Neural progenitor cell (in vitro differentiated cells): ENCODE measurements at regions not wholly inside any gene's neighbourhood (a gene's known extent, or its start where the extent isn't known, plus 50 kb on each side); places are given as distances from the start of the nearest gene placed in this dataset.

Experiments
- DNase-seq: peaks from one replicate; pipeline ENCODE4 v3.0.0-alpha.2; 2016; ENCODE audit warnings: low spot score
- H2AFZ ChIP-seq: fragments of 200-600 bp; sonication (generic); replicated peaks from 2 replicates; pipeline ENCODE4 v1.6.1; 2016; ENCODE audit warnings: antibody characterized with exemption
- H3F3A ChIP-seq: fragments of 200-600 bp; sonication (generic); 2 replicates; pipeline ENCODE4 v1.6.1; 2016; ENCODE audit warnings: antibody characterized with exemption, low read depth
- H3K27ac ChIP-seq: fragments of 200-600 bp; sonication (generic); 2 replicates; pipeline ENCODE4 v1.5.1; 2016; ENCODE audit warnings: mild to moderate bottlenecking
- H3K27me3 ChIP-seq: fragments of 200-600 bp; sonication (generic); 2 replicates; pipeline ENCODE4 v1.6.1; 2016; ENCODE audit warnings: mild to moderate bottlenecking, moderate library complexity
- H3K36me3 ChIP-seq: fragments of 200-600 bp; sonication (generic); 2 replicates; pipeline ENCODE4 v1.5.1; 2016
- H3K4me1 ChIP-seq: fragments of 200-600 bp; sonication (generic); 2 replicates; pipeline ENCODE4 v1.6.1; 2016; ENCODE audit warnings: mixed run types
- H3K4me2 ChIP-seq: fragments of 200-600 bp; sonication (generic); 2 replicates; pipeline ENCODE4 v1.6.1; 2016
- H3K4me3 ChIP-seq: fragments of 200-600 bp; sonication (generic); 2 replicates; pipeline ENCODE4 v1.5.1; 2016
- H3K79me2 ChIP-seq: fragments of 200-600 bp; sonication (generic); 2 replicates; pipeline ENCODE4 v1.6.1; 2016; ENCODE audit warnings: low read depth
- H3K9ac ChIP-seq: fragments of 200-600 bp; sonication (generic); 2 replicates; pipeline ENCODE4 v1.6.1; 2016
- H3K9me3 ChIP-seq: fragments of 200-600 bp; sonication (generic); 2 replicates; pipeline ENCODE4 v1.5.1; 2016; ENCODE audit warnings: low read depth
- H4K20me1 ChIP-seq: fragments of 200-600 bp; sonication (generic); 2 replicates; pipeline ENCODE4 v1.6.1; 2016; ENCODE audit warnings: low read depth
- H3K27ac Mint-ChIP-seq: 3 replicates; pipeline ENCODE4 v1.8.0; 2021; ENCODE audit warnings: mixed read lengths
- H3K27me3 Mint-ChIP-seq: 2 replicates; pipeline ENCODE4 v1.8.0; 2022; ENCODE audit warnings: low read depth, mild to moderate bottlenecking, inconsistent platforms, moderate library complexity, mixed read lengths; ENCODE audit not compliant: insufficient read depth
- H3K36me3 Mint-ChIP-seq: 3 replicates; pipeline ENCODE4 v1.8.0; 2021; ENCODE audit warnings: mixed read lengths
- H3K4me1 Mint-ChIP-seq: 3 replicates; pipeline ENCODE4 v1.8.0; 2021; ENCODE audit warnings: mixed read lengths
- H3K4me3 Mint-ChIP-seq: 3 replicates; pipeline ENCODE4 v1.8.0; 2021; ENCODE audit warnings: mild to moderate bottlenecking, moderate library complexity, mixed read lengths
- H3K9me3 Mint-ChIP-seq: 3 replicates; pipeline ENCODE4 v1.8.0; 2020; ENCODE audit warnings: mixed read lengths
- CTCF ChIP-seq: fragments of 200-600 bp; sonication (generic); IDR thresholded peaks from 2 replicates; pipeline ENCODE4 v1.5.1; 2017; ENCODE audit warnings: antibody characterized with exemption, mild to moderate bottlenecking
- EZH2 ChIP-seq: fragments of 200-600 bp; sonication (generic); IDR thresholded peaks from 2 replicates; pipeline ENCODE4 v1.6.1; 2017; ENCODE audit warnings: antibody characterized with exemption, mild to moderate bottlenecking, moderate library complexity
- EZH2phosphoT487 ChIP-seq: fragments of 200-600 bp; sonication (generic); IDR thresholded peaks from 2 replicates; pipeline ENCODE4 v1.6.1; 2017; ENCODE audit warnings: antibody characterized with exemption

DNA sequence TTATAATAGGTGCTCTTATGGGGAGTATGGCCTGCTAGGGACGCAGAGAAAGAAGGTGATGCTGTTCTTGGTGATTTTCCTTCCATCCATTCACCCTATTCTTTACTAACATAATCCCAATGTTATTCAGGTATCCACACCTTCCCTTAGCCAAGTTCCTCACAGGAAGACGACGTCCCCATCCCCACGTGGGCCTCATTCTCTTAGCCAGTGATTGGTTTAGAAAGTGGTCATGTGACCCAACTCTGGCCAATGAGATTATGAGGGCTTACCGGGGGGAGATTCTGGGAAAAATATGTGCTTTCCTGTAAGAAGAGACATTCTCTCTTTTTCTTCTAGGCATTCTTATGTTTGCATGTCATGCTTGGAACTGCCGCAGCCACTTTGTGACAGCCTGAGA is 474.7 kb downstream of the HAPSTR1 start:
- Mint-ChIP-seq H3K9me3 (peaks cover 2% of the 10 kb centered on the region), H3K36me3 (no peaks in the 10 kb centered on the region), H3K27me3 (peaks cover 3% of the 10 kb centered on the region), H3K4me3 (no peak overlapping the region), H3K4me1 (no peaks in the 10 kb centered on the region), H3K27ac (no peak overlapping the region)
- TF ChIP-seq EZH2phosphoT487 (no peak), EZH2 (no peak), CTCF (no peak)
- Histone ChIP-seq H3K79me2 (no peaks in the 10 kb centered on the region), H4K20me1 (no peaks in the 10 kb centered on the region), H3K4me2 (no peak overlapping the region), H3K27me3 (no peaks in the 10 kb centered on the region), H3K4me1 (peaks cover 8% of the 10 kb centered on the region), H3K36me3 (no peaks in the 10 kb centered on the region), H2AFZ (no peak overlapping the region), H3F3A (no peaks in the 10 kb centered on the region), H3K27ac (no peak overlapping the region), H3K9me3 (no peaks in the 10 kb centered on the region), H3K9ac (no peak overlapping the region), H3K4me3 (no peak overlapping the region)
- DNase-seq: no peak

GRCh38 chr16:9567666-9568065 is 476.2 kb downstream of the HAPSTR1 start:
- no peak overlapping the region for H3K4me3 ChIP-seq
- no peak overlapping the region for H3K9ac ChIP-seq
- H3K4me1 Mint-ChIP-seq: no peaks in the 10 kb centered on the region
- no peaks in the 10 kb centered on the region for H3K27me3 ChIP-seq
- H3K27me3 Mint-ChIP-seq: peaks cover 3% of the 10 kb centered on the region
- no peaks in the 10 kb centered on the region for H3K9me3 ChIP-seq
- no peak overlapping the region for H3K4me3 Mint-ChIP-seq
- no peak for DNase-seq
- no peak overlapping the region for H3K4me2 ChIP-seq
- TF ChIP-seq EZH2 (no peak), EZH2phosphoT487 (no peak), CTCF (no peak)
- H2AFZ ChIP-seq: no peak overlapping the region
- no peaks in the 10 kb centered on the region for H3K79me2 ChIP-seq
- no peaks in the 10 kb centered on the region for H3F3A ChIP-seq
- H3K4me1 ChIP-seq: peaks cover 8% of the 10 kb centered on the region
- H3K36me3 Mint-ChIP-seq: no peaks in the 10 kb centered on the region
- no peaks in the 10 kb centered on the region for H3K36me3 ChIP-seq
- peaks cover 2% of the 10 kb centered on the region for H3K9me3 Mint-ChIP-seq
- H4K20me1 ChIP-seq: no peaks in the 10 kb centered on the region
- H3K27ac ChIP-seq: no peak overlapping the region
- H3K27ac Mint-ChIP-seq: no peak overlapping the region

DNA sequence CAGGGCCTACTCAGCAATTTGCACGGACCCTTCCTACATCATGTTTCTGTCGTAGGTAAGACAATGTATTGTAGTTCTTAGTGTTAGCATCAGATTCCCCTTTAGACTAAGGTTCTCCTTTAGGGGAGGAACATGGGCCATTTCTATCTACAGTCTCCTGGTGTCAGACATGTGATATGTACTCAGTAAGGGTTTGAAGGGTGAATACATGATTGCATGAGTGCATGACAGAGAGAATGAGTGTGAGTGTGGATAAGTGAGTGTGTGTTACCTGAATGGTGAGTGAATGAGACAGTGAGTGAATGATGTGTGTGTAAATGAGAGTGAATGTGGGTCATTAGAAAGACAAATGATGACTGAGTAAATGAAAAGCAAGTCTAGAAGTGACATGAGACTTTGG is 476.8 kb downstream of the HAPSTR1 start:
- Histone ChIP-seq H3F3A (no peaks in the 10 kb centered on the region), H4K20me1 (no peaks in the 10 kb centered on the region), H3K9me3 (no peaks in the 10 kb centered on the region), H3K4me3 (no peak overlapping the region), H3K36me3 (no peaks in the 10 kb centered on the region), H2AFZ (no peak overlapping the region), H3K27me3 (no peaks in the 10 kb centered on the region), H3K79me2 (no peaks in the 10 kb centered on the region), H3K27ac (no peak overlapping the region), H3K4me2 (no peak overlapping the region), H3K9ac (no peak overlapping the region), H3K4me1 (peaks cover 8% of the 10 kb centered on the region)
- peaks cover 3% of the 10 kb centered on the region for H3K27me3 Mint-ChIP-seq
- DNase-seq: no peak
- H3K9me3 Mint-ChIP-seq: peaks cover 2% of the 10 kb centered on the region
- no peak for TF ChIP-seq EZH2phosphoT487
- no peak for TF ChIP-seq CTCF
- TF ChIP-seq EZH2: no peak
- no peak overlapping the region for H3K4me3 Mint-ChIP-seq
- no peaks in the 10 kb centered on the region for H3K36me3 Mint-ChIP-seq
- no peaks in the 10 kb centered on the region for H3K4me1 Mint-ChIP-seq
- H3K27ac Mint-ChIP-seq: no peak overlapping the region

DNA sequence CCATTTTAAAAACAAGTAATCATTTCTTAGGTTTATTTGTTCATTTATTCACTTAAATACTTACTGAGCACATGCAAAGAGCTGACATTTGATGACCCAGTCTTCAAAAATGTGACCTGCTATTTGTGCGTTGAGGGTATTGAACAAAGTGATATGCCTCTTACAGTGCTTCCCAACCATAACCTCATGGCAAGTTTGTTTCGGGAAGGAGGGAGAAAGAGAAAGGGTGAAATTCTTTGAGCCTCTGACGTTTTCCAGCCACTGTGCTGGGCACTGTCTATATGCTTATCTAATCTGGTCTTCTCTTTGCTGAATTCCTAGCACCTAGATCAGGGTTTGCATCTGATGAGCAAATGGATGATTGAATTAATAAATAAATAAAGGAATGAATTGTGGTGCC is 479.1 kb downstream of the HAPSTR1 start:
- H2AFZ ChIP-seq: no peak overlapping the region
- H3K9me3 ChIP-seq: no peaks in the 10 kb centered on the region
- H3K27me3 ChIP-seq: no peaks in the 10 kb centered on the region
- H3K9ac ChIP-seq: no peak overlapping the region
- no peaks in the 10 kb centered on the region for H3F3A ChIP-seq
- no peaks in the 10 kb centered on the region for H4K20me1 ChIP-seq
- no peak overlapping the region for H3K4me3 Mint-ChIP-seq
- no peaks in the 10 kb centered on the region for H3K4me1 Mint-ChIP-seq
- H3K36me3 Mint-ChIP-seq: no peaks in the 10 kb centered on the region
- H3K4me3 ChIP-seq: no peak overlapping the region
- no peak overlapping the region for H3K27ac ChIP-seq
- no peaks in the 10 kb centered on the region for H3K36me3 ChIP-seq
- H3K4me2 ChIP-seq: no peak overlapping the region
- no peak for DNase-seq
- peaks cover 2% of the 10 kb centered on the region for H3K9me3 Mint-ChIP-seq
- H3K79me2 ChIP-seq: no peaks in the 10 kb centered on the region
- peaks cover 3% of the 10 kb centered on the region for H3K27me3 Mint-ChIP-seq
- peaks cover 6% of the 10 kb centered on the region for H3K4me1 ChIP-seq
- no peak overlapping the region for H3K27ac Mint-ChIP-seq
- no peak for TF ChIP-seq EZH2
- TF ChIP-seq EZH2phosphoT487: no peak
- TF ChIP-seq CTCF: no peak
